Adipocyte (in vitro differentiated cells): ENCODE measurements at regions not wholly inside any gene's neighbourhood (a gene's known extent, or its start where the extent isn't known, plus 50 kb on each side); places are given as distances from the start of the nearest gene placed in this dataset.
A peak's percentile ranks its signal among the peaks of the same experiment; 100 is the strongest.

ENCODE experiments used
- DNase-seq: peaks from one replicate; pipeline ENCODE4 v3.0.0-alpha.2; 2015; ENCODE audit warnings: low read depth
- H3K27me3 ChIP-seq: replicated peaks from 2 replicates; pipeline ENCODE4 v1.7.0; 2013; ENCODE audit warnings: mild to moderate bottlenecking, low read length, moderate library complexity; ENCODE audit not compliant: control insufficient read depth, insufficient read depth
- H3K36me3 ChIP-seq: 2 replicates; pipeline ENCODE4 v1.7.0; 2013; ENCODE audit warnings: low read length, mild to moderate bottlenecking, moderate library complexity; ENCODE audit not compliant: control insufficient read depth, insufficient read depth, severe bottlenecking
- H3K4me1 ChIP-seq: 2 replicates; pipeline ENCODE4 v1.7.0; 2013; ENCODE audit warnings: mild to moderate bottlenecking, low read length, moderate library complexity; ENCODE audit not compliant: control insufficient read depth, insufficient read depth
- H3K4me3 ChIP-seq: 2 replicates; pipeline ENCODE4 v1.7.0; 2013; ENCODE audit warnings: mild to moderate bottlenecking, low read length, moderate library complexity
- H3K9ac ChIP-seq: 2 replicates; pipeline ENCODE4 v1.7.0; 2013; ENCODE audit warnings: mild to moderate bottlenecking, low read length, moderate library complexity
- H3K9me3 ChIP-seq: 2 replicates; pipeline ENCODE4 v1.7.0; 2013; ENCODE audit warnings: mild to moderate bottlenecking, low read length, moderate library complexity; ENCODE audit not compliant: control insufficient read depth

DNA sequence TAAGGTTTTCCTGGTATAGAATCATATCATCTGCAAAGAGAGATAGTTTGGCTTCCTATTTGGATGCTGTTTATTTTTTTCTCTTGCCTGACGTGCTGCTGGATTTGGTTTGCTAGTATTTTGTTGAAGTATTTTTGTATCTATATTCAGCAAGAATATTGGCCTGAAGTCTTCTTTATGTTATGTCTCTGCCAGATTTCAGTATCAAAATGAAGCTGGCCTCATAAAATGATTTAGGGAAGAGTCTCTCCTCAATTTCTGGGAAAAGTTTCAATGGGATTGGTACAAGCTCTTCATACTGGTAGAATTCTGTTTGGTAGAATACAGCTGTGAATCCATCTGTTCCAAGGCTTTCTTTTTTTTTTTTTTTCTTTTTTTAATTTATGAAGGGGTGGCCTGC is 799.0 kb upstream of the TYRP1 start:
- Histone ChIP-seq H3K9ac (no peak overlapping the region), H3K36me3 (no peaks in the 10 kb centered on the region), H3K27me3 (no peaks in the 10 kb centered on the region), H3K4me1 (peaks cover 10% of the 10 kb centered on the region), H3K4me3 (no peak overlapping the region), H3K9me3 (no peaks in the 10 kb centered on the region)
- no peak for DNase-seq

DNA sequence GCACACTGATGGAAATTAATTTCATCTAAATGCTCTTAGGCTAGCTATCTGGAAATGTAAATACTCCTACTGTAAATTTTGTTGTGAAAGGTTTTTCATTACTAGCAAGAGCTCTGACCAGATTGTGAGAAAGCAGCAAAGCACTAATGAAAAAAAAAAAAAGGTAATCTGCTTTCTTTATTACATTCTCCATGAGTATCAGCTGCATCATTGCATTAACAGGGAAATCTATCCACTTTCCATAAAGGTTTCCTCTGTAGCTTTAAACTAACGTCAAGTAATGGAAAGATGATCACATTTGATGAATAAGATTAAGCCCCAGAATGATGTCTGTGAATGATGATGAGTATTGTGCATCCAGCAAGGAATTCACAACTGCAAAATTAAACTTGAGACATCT is 790.6 kb upstream of the TYRP1 start:
- Histone ChIP-seq H3K9me3 (no peaks in the 10 kb centered on the region), H3K4me3 (no peak overlapping the region), H3K9ac (no peak overlapping the region), H3K36me3 (no peaks in the 10 kb centered on the region), H3K27me3 (no peaks in the 10 kb centered on the region), H3K4me1 (no peaks in the 10 kb centered on the region)
- no peak for DNase-seq

DNA sequence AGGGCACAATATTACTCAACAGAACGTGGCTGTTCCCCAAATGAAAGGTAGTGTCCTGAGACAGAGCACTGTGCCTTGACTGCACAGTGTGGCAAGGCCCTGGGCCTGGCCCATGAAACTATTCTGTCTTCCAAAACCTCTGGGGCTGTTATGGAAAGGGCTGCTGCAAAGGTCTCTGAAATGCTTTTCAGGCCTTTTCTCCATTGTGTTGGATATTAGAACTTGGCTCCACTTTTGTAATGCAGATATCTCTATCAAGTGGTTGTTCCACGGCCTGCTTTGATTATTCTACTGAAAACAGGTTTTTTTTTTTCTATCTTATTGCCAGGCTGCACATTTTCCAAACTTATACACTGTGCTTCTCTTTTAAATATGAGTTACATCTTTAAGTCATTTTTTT is 777.5 kb upstream of the TYRP1 start:
- Histone ChIP-seq H3K9ac (no peak overlapping the region), H3K9me3 (peaks cover 3% of the 10 kb centered on the region), H3K4me3 (no peak overlapping the region), H3K27me3 (no peaks in the 10 kb centered on the region), H3K4me1 (no peaks in the 10 kb centered on the region), H3K36me3 (no peaks in the 10 kb centered on the region)
- no peak for DNase-seq

DNA sequence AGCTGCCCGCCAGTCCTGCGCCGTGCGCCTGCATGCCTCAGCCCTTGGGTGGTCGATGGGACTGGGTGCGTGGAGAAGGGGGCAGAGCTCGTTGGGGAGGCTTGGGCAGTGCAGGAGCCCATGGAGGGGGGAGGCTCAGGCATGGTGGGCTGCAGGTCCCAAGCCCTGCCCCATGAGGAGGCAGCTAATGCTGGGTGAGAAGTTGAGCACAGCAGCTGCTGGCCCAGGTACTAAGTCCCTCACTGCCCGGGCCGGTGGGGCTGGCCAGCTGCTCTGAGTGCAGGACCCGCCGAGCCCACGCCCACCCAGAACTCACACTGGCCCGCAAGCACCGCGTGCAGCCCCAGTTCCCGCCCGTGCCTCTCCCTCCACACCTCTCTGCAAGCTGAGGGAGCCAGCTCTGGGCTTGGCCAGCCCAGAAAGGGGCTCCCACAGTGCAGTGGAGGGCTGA is 764.3 kb upstream of the TYRP1 start:
- peaks cover 16% of the 10 kb centered on the region for H3K4me1 ChIP-seq
- H3K9ac ChIP-seq = no peak overlapping the region
- H3K4me3 ChIP-seq = no peak overlapping the region
- no peaks in the 10 kb centered on the region for H3K36me3 ChIP-seq
- no peak for DNase-seq
- no peaks in the 10 kb centered on the region for H3K9me3 ChIP-seq
- no peaks in the 10 kb centered on the region for H3K27me3 ChIP-seq

DNA sequence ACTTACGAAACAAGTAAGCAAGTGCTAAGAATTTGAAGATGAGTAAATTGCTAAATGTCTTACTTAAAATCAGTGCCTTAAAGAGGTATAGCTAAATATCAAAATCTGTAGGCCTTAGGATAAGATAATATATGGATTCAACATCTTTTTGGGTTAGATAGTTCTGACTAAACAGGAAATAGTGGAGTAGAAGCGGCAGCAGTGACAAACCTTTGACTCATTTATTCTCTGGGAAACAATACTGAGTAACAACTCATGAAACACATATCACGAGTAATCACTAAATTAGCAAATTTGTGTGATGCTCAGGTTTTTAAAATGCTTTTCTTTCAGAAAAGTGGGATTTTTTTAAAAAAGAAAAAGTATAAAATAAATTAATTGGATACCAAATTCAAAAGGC is 762.1 kb upstream of the TYRP1 start:
- Histone ChIP-seq H3K4me3 (no peak overlapping the region), H3K9me3 (no peaks in the 10 kb centered on the region), H3K27me3 (no peaks in the 10 kb centered on the region), H3K36me3 (no peaks in the 10 kb centered on the region), H3K9ac (no peak overlapping the region), H3K4me1 (peaks cover 24% of the 10 kb centered on the region)
- peak; percentile 1 for DNase-seq

DNA sequence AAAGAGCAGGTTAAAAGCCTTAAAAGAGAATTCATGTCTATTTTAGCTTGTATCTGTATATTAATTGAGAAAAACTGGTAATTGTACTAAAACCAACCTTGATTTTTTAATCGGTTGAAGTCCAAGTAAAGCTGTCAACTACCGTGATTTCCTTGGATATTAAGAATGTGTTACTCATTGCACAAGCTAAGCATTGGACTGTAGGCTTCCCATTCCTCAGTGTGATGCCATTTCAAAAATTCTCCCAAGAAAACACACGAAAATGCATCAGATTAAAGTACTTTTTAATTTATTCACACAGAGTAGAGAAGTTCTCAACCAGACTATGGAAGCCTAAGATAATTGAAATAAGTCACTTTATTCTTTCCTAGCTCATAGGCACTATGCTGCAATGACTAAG is 761.4 kb upstream of the TYRP1 start:
- peaks cover 24% of the 10 kb centered on the region for H3K4me1 ChIP-seq
- no peak overlapping the region for H3K4me3 ChIP-seq
- no peak overlapping the region for H3K9ac ChIP-seq
- no peaks in the 10 kb centered on the region for H3K36me3 ChIP-seq
- DNase-seq = no peak
- H3K9me3 ChIP-seq = no peaks in the 10 kb centered on the region
- H3K27me3 ChIP-seq = no peaks in the 10 kb centered on the region

DNA sequence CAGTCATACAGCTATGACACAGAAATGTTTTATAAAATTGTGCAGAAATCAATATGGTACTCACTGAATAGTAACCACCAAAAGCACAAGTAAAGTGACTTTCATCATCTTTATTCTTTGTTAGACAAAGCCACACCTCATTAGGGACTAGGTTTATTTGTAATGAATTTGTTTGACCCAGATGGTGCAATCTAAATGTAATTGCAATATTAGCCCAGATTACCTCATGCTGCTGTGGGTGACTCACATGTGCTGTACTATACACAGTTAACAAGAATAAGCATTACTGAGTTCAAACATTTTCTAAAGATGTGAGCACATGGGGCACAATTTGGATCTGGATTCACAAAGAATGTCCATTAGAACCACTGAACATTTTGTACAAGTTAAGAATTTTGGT is 759.3 kb upstream of the TYRP1 start:
- H3K4me3 ChIP-seq = no peak overlapping the region
- no peaks in the 10 kb centered on the region for H3K9me3 ChIP-seq
- H3K27me3 ChIP-seq = no peaks in the 10 kb centered on the region
- H3K9ac ChIP-seq = peak overlapping the region; percentile 27
- peak; percentile 65 for DNase-seq
- peaks cover 24% of the 10 kb centered on the region for H3K4me1 ChIP-seq
- H3K36me3 ChIP-seq = no peaks in the 10 kb centered on the region

DNA sequence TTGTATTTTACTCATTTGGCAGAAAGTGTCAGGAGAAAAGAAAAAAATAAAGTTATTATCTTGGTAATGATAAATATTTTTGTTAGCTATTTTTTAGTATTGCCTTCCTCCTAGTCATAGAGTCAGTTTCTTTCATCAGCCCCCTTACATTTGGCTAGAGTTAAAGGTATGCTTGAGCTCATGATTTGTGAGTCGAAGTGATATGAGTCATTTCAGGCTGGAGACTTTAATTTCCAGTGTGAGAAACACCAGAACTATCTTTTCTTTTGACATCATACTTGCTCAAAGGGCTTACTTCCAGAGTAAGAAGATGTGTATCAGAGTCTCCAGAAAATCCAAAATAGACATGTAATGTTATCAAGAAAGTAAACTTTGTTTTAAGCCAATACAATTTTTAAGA is 746.7 kb upstream of the TYRP1 start:
- DNase-seq = peak; percentile 19
- H3K9ac ChIP-seq = no peak overlapping the region
- no peaks in the 10 kb centered on the region for H3K9me3 ChIP-seq
- no peaks in the 10 kb centered on the region for H3K4me1 ChIP-seq
- no peaks in the 10 kb centered on the region for H3K36me3 ChIP-seq
- no peak overlapping the region for H3K4me3 ChIP-seq
- no peaks in the 10 kb centered on the region for H3K27me3 ChIP-seq

DNA sequence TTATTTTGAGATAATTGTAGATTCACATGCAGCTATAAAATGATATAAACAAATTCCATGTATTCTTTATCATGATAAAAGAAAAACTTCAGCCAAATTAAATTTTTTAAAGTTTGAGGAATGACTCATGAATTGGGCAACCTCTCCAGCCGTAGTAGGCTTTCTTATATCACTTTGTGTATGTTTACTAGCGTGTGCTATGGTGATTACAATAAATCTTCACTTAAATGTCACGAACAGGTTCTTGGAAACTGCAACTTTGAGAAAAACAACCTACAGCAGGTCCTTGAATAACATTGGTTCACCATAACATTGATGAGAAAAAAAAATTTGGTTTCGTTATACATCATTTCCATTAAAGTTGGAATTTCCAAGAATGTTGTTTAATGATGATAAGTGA is 730.9 kb upstream of the TYRP1 start:
- no peak for DNase-seq
- no peaks in the 10 kb centered on the region for H3K9me3 ChIP-seq
- no peaks in the 10 kb centered on the region for H3K27me3 ChIP-seq
- H3K9ac ChIP-seq = no peak overlapping the region
- no peaks in the 10 kb centered on the region for H3K36me3 ChIP-seq
- no peaks in the 10 kb centered on the region for H3K4me1 ChIP-seq
- H3K4me3 ChIP-seq = no peak overlapping the region

DNA sequence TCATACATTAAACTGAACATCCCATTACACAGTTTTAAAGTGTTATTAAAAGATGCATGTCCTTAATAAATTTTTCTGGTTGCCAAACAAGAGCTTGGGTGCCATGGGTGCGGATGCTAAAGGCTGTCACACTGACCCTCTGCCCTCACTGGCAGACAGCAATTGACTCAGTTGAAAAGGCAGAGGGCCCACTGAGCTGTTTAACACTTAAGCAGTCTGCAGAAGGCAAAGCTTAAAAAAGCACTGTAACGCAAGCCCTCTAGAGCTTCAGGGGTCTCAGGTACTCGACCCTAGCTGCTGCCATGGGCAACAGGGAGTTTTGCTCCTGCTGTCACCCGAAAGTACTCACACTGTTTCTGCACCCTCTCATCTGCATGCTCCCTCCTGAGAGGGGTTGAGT is 726.4 kb upstream of the TYRP1 start:
- no peak overlapping the region for H3K9ac ChIP-seq

DNA sequence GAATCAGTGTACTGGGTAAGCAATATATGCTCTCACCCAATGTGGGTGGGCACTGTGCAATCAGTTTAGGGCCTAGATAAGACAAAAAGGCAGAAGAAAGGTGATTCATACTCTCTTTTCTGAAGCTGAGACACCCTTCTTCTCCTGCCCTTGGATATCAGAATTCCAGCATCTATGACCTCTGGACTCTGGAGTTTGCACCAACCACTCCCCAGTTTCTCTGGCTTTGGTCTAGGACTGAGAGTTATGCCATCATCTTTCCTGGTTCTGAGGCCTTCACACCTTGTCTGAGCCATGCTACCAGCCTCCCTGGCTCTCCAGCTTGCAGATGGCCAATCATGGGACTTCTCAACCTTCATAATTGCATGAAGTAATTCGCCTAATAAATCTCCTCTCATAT is 724.6 kb upstream of the TYRP1 start:
- H3K9ac ChIP-seq = no peak overlapping the region

More for the DNA sequence above, 726.4 kb upstream of the TYRP1 start:
- H3K36me3 ChIP-seq = no peaks in the 10 kb centered on the region
- DNase-seq = no peak
- H3K4me3 ChIP-seq = no peak overlapping the region
- no peaks in the 10 kb centered on the region for H3K9me3 ChIP-seq
- H3K4me1 ChIP-seq = no peaks in the 10 kb centered on the region
- H3K27me3 ChIP-seq = no peaks in the 10 kb centered on the region

DNA sequence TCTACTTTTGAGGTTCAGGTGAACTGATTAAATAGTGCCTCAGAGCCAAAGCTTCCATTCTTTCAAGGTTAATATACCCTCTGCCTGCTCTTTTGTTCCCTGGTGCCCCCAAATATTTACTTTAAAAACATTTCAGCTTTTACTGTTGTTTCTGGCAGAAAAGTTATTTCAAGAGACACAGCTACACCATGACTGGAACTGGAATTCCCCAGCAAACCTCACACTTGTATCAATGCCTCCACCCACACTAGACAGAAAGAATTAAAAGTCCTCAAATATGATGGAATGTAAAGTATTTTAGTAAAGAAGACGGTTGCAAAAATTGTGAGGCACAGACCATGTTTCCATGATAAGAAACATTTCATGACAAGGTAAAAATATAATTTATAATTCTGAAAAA is 720.2 kb upstream of the TYRP1 start:
- Histone ChIP-seq H3K9me3 (no peaks in the 10 kb centered on the region), H3K4me1 (no peaks in the 10 kb centered on the region), H3K4me3 (no peak overlapping the region), H3K9ac (no peak overlapping the region), H3K27me3 (no peaks in the 10 kb centered on the region), H3K36me3 (no peaks in the 10 kb centered on the region)
- peak; percentile 8 for DNase-seq

More for the DNA sequence above, 724.6 kb upstream of the TYRP1 start:
- DNase-seq = no peak
- no peak overlapping the region for H3K4me3 ChIP-seq
- no peaks in the 10 kb centered on the region for H3K4me1 ChIP-seq
- H3K27me3 ChIP-seq = no peaks in the 10 kb centered on the region
- no peaks in the 10 kb centered on the region for H3K9me3 ChIP-seq
- H3K36me3 ChIP-seq = no peaks in the 10 kb centered on the region
